ENCODE measurements at regions not wholly inside any gene's neighbourhood (a gene's known extent, or its start where the extent isn't known, plus 50 kb on each side); places are given as distances from the start of the nearest gene placed in this dataset.

DNA sequence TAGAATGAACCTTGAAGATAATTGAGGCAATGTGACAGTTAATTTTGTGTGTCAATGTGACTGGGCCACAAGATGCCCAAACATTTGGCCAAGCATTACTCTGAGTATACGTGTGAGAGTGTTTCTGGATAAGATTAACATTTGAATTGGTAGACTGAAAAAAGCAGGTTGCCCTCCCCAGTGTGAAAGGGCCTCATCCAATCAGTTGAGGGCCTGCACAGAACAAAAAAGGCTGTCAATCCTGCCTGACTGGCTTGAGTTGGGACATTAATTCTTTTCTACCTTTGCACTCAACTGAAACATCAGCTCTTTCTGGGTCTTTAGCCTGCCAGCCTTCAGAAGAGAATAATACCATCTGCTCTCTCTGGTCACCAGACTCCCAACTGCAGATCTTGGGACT, 56.6 kb upstream of the PDE1C start:
- no peak for DNase-seq
